ENCODE measurements at regions not wholly inside any gene's neighbourhood (a gene's known extent, or its start where the extent isn't known, plus 50 kb on each side); places are given as distances from the start of the nearest gene placed in this dataset.

- TF ChIP-seq, protein P1, sequence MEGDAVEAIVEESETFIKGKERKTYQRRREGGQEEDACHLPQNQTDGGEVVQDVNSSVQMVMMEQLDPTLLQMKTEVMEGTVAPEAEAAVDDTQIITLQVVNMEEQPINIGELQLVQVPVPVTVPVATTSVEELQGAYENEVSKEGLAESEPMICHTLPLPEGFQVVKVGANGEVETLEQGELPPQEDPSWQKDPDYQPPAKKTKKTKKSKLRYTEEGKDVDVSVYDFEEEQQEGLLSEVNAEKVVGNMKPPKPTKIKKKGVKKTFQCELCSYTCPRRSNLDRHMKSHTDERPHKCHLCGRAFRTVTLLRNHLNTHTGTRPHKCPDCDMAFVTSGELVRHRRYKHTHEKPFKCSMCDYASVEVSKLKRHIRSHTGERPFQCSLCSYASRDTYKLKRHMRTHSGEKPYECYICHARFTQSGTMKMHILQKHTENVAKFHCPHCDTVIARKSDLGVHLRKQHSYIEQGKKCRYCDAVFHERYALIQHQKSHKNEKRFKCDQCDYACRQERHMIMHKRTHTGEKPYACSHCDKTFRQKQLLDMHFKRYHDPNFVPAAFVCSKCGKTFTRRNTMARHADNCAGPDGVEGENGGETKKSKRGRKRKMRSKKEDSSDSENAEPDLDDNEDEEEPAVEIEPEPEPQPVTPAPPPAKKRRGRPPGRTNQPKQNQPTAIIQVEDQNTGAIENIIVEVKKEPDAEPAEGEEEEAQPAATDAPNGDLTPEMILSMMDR (IDR thresholded peaks at IDR 0.05; ENCODE audit: extremely low read depth in 1 of 2, insufficient read depth in 1 of 2, low read depth in 1 of 2, low read length in 2 of 2) = no peak
- TF ChIP-seq POLR2A (IDR thresholded peaks at IDR 0.05; ENCODE audit: low read depth, low read length) = no peak
- no peak for TF ChIP-seq POLR2AphosphoS5 (IDR thresholded peaks at IDR 0.05; ENCODE audit: insufficient read depth, low read depth, low read length)
- no peak for TF ChIP-seq EZH2 (IDR thresholded peaks at IDR 0.05; ENCODE audit: borderline replicate concordance, low read depth, low read length, severe bottlenecking)
- TF ChIP-seq MYC (IDR thresholded peaks at IDR 0.05; ENCODE audit: low read depth, low read length) = no peak
- TF ChIP-seq JUN (IDR thresholded peaks at IDR 0.05; ENCODE audit: borderline replicate concordance, insufficient read depth, insufficient read length, low read depth) = no peak
Observed at GRCh38 chr2:120810639-120811038, 75.0 kb downstream of the GLI2 start.
